ENCODE measurements at regions not wholly inside any gene's neighbourhood (a gene's known extent, or its start where the extent isn't known, plus 50 kb on each side); places are given as distances from the start of the nearest gene placed in this dataset.

DNA sequence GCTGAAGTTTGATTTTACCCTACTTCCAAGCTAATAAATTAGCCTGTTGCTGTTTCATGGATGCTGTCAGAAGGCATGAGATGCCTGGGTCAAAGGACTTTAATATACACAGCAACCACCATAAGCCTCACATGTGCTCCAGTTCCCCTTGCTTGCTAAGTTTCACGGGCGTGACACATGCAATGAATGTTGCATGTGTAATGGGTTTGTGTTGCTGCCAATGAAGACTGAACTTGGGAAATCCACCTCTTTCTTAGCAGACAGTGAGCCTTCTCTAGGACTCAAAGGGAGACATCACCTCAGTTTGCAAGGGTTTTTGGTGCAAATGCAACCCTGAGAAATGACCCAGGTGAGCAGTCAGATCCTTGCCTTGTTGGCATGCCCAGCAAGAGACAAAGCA is 505.5 kb upstream of the PODXL start:
- TF ChIP-seq CEBPB (IDR thresholded peaks at IDR 0.05; ENCODE audit: low read depth, low read length) = no peak
- TF ChIP-seq, protein P1, sequence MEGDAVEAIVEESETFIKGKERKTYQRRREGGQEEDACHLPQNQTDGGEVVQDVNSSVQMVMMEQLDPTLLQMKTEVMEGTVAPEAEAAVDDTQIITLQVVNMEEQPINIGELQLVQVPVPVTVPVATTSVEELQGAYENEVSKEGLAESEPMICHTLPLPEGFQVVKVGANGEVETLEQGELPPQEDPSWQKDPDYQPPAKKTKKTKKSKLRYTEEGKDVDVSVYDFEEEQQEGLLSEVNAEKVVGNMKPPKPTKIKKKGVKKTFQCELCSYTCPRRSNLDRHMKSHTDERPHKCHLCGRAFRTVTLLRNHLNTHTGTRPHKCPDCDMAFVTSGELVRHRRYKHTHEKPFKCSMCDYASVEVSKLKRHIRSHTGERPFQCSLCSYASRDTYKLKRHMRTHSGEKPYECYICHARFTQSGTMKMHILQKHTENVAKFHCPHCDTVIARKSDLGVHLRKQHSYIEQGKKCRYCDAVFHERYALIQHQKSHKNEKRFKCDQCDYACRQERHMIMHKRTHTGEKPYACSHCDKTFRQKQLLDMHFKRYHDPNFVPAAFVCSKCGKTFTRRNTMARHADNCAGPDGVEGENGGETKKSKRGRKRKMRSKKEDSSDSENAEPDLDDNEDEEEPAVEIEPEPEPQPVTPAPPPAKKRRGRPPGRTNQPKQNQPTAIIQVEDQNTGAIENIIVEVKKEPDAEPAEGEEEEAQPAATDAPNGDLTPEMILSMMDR (conservative IDR thresholded peaks at IDR 0.05; ENCODE audit: low read depth, low read length) = no peak
- TF ChIP-seq NFE2L2 (IDR thresholded peaks at IDR 0.05; ENCODE audit: low read depth, low read length) = no peak
- no peak for TF ChIP-seq POLR2A (IDR thresholded peaks at IDR 0.05; ENCODE audit: low read depth, low read length)
- TF ChIP-seq MXI1 (IDR thresholded peaks at IDR 0.05; ENCODE audit: borderline replicate concordance, low read depth, low read length) = no peak
- TF ChIP-seq SMC3 (IDR thresholded peaks at IDR 0.05; ENCODE audit: low read depth, low read length) = no peak
- TF ChIP-seq RCOR1 (IDR thresholded peaks at IDR 0.05; ENCODE audit: insufficient replicate concordance, low read length) = no peak
- no peak for TF ChIP-seq CHD1 (IDR thresholded peaks at IDR 0.05; ENCODE audit: low read depth, low read length)
- no peak for TF ChIP-seq MAFK (IDR thresholded peaks at IDR 0.05; ENCODE audit: low read depth, low read length)
- TF ChIP-seq, protein P2, sequence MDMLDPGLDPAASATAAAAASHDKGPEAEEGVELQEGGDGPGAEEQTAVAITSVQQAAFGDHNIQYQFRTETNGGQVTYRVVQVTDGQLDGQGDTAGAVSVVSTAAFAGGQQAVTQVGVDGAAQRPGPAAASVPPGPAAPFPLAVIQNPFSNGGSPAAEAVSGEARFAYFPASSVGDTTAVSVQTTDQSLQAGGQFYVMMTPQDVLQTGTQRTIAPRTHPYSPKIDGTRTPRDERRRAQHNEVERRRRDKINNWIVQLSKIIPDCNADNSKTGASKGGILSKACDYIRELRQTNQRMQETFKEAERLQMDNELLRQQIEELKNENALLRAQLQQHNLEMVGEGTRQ (IDR thresholded peaks at IDR 0.05; ENCODE audit: low read depth, low read length) = no peak
- TF ChIP-seq RAD21 (IDR thresholded peaks at IDR 0.05; ENCODE audit: low read length) = no peak
- no peak for TF ChIP-seq FOS (IDR thresholded peaks at IDR 0.05; ENCODE audit: low read depth, low read length)
- no peak for TF ChIP-seq BHLHE40 (IDR thresholded peaks at IDR 0.05; ENCODE audit: low read depth, low read length)
- TF ChIP-seq MAZ (IDR thresholded peaks at IDR 0.05; ENCODE audit: borderline replicate concordance, low read depth, low read length) = no peak

Measured in IMR-90 (cell line).